HG03342 (cell line): ENCODE measurements at regions not wholly inside any gene's neighbourhood (a gene's known extent, or its start where the extent isn't known, plus 50 kb on each side); places are given as distances from the start of the nearest gene placed in this dataset.
"Not testable (repeated sequence)": the region's sequence is repeated elsewhere in the genome, so short reads cannot be mapped to it uniquely, and the experiment has no call there.

Experiments
- ATAC-seq: cut with Tn5 transposase; IDR thresholded peaks from one replicate; pipeline ENCODE4 v1.9.1; 2021; ENCODE audit warnings: mild to moderate bottlenecking, moderate library complexity; ENCODE audit not compliant: unreplicated experiment

DNA sequence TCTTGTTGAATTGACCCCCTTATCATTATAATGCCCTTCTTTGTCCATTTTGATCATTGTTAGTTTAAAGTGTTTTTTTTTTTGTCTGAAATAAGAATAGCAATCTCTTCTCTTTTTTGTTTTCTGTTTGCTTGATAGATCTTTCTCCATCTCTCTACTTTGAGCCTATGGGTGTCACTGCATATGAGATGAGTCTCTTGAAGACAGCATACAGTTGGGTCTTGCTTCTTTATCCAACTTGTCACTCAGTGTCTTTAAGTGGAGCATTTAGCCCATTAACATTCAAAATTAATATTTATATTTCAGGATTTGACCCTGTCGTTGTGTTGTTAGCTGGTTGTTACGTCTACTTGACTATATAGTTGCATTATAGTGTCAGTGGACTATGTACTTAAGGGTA is 135.4 kb downstream of the HMHB1 start:
- ATAC-seq = no peak

DNA sequence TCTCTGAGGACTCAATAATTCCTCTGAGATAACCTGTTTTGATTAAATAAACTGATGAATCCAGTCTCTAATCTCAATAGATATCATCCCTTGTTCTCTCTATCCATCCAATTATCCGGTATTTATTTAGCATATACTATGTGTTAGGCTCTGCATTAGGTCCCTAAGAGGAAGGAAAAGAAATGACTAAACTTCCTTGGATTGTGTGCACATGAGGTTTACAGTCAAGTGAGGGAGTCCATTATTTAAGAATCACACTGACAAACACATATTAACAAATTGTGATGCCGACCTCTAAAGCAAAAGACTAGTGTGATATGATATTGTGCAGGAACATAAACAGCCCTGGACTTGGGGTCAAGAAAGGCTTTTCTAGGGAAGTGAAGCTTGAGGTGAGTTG is 140.8 kb downstream of the HMHB1 start:
- ATAC-seq = no peak

DNA sequence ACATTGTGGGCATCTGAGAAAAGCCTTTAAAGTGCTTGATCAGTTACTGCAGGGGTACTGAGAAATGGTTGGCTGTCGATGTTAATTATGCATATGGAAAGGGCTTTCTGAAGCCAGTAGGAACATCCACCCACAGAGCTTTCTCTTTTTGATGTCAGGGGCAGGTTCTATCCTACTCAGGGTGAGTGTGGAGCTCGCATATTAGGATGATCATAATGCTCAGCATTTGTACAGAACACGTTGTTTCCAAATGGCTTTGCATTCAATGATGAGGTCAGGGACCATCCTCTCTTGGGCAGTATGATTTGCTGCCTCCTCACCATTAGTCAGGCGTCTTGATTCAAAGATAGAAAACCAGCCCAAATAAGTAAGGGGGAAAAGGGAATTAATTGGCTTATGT is 141.9 kb downstream of the HMHB1 start:
- no peak for ATAC-seq

DNA sequence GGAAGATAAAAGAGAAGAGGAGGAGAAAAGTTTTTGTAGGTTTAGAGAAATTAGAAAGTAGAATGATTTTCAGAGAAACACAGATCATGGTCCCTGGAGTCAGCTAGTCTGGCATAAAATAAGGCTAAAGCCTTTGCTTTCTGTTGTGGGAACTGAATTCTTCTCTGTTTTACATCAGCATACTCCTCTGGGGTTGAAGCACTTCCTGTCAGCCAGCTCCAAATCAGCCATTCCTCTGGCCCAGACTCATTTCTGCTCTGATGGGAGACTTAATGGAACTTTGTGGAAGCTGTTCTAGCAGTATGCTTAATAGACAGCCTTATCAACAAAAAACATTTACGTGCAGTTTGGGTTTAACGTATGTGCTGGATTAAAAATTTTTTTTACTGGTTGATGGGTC is 143.2 kb downstream of the HMHB1 start:
- no peak for ATAC-seq

DNA sequence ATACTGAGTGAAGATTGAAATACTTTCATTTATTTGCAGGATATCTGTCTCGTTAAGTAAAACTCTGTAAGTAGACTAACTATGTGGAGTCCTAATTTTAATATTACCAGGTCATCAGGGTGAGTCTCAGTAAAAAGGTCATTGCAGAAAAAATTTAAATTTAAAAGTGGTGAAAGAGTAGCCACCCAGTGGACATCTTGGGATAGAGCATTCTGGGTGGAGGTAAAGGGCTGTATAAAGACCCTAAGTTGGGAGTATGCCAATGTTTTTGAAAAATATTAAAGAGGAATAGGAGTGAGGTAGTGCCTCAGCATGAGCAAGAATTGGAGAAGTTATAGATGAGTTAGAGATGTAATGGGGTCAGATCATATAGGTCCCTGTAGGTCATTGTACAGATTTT is 145.5 kb downstream of the HMHB1 start:
- no peak for ATAC-seq

DNA sequence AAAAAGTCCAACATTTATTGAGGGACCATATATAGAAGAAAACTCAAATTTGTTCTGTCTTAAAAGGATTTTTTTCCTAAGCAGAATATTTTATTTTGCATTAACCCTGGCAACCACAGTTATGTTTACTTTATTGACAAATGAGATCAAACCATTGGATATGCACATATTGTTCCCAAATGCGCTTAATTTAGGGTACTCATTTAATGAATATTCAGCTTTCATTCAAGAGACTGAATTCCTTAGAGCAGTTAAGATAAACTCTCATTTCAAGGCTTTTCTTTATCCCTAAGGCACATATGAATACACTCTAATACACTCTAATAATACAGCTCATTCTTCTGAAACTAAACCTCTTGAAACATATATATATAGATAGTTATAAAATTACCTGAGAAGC is 150.2 kb downstream of the HMHB1 start:
- no peak for ATAC-seq

DNA sequence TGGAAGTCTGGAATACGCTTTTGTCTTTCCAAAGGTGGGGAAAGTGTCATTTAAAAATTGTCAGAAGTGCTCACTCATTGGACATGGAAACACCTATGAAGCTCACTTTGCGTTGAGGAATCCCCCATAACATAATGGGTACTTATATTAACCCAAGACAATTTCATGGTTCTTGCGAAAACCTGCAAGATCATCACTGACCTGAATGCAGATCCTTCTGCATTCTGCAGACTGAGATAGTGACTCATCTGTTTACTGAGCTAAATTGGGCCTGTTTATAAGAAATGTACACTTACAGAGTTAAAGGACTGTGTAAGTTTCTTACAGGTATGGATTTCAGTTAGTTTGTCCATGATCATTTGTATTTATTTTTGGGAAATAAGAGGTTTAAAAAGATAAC is 153.0 kb downstream of the HMHB1 start:
- no peak for ATAC-seq

DNA sequence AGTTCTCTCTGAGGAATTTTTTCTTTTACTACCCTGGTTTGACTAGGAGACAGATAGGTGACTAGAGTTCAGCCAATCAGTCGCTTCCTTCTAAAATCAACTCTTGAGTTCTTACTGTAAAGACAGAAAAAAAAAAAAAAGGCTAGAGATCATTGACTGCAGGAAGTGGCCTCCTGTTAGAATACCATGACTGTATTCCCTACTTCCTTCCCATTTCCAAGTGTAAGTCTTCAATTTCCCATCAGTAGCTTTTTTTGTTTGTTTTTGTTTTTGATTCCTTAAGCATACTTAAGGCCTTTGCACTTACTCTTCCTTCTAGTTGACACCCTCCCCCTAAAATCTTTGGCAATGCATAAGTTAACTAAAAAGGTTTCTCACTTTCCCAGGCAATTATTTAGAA is 154.3 kb downstream of the HMHB1 start:
- ATAC-seq = no peak

DNA sequence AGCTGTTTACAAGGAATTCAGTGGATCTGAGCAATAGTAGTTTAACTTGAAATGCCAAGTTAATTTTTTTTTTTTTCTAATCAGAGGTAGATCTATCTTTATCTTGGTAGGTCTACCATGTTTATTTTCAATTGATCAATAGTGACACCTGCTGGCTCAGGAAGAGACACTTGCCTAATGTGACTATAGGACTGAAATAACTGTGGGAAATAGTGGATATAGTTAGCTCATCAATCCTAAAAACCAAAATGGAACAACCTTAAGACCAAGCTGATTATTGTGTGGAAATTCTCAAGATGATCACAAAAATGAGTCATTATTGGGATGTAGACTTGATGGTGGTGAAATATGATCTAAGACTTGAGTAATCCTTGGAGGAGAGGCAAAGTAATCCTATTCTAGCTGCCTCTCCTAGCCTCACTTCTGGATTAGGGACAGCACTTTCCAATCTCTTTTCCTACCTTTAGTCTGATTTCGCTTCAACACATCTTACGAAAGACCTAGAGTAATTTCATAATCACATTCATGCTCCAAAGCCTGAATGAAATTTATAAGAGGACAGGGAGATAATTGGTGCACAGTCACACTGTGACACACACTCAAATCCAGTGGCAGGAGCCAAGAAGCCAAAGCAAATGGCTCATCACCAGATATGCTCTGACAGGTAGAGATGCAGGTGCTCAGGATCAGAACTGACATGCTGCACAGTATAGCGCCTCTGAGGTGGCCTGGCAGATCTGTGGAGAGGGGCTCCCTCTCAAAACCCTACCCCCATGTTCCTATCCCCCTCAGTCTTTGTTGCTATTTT is 156.3 kb downstream of the HMHB1 start:
- peak; percentile 63 for ATAC-seq

DNA sequence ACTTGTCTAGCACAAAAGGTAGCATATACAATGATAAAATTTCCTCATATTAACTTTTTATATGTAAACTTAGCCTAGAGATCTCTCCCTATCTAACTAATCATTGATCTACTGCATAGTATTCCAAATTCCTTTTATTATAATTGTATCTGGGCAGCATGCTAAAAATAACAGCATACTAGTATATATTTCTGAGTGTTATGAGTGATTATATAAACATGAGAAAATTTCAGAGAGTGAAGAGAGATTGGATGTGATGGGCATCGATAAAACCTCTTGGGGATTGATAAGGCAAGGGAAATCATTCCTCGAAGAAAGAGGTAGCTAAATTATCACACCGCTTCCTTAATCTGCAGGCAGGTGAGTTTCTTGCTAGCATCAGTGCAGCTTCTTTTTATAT is 158.2 kb downstream of the HMHB1 start:
- ATAC-seq = no peak

DNA sequence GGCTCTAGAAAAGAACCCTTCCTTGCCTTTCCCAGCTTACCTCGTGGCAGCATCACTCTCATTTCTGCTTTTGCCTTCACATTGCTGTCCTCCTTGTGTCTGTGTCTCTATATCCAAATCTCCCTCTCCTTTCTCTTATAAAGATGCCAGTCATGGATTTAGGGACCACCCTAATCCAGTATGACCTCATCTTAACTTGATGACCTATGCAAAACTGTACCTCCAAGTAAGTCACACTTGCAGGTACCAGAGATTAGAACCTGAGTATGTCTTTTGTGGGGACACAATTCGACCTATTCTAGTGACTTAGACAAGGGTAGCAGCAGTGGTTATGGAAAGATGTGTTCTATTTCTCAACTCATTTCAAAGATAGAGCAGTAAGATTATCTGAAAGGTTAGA is 160.1 kb downstream of the HMHB1 start:
- ATAC-seq = no peak

DNA sequence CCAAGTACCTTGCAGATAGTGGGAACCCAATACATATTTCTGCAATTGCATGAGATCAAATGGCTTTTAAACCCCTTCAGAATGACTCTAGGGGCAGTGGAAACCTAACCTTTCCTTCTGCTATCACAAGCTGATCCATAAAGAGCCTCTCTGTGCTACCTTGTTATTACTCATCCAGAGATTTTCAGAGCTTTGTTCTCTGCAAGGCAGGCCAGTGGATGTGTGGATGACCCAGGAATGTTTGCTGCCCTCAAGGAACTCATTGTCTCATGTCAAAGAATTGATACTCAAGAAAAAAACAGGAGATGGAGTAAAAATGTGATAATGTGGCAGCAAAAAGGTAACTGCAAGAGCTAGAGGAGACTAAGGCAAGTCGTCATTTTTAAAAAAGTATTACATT is 164.1 kb downstream of the HMHB1 start:
- ATAC-seq = no peak

DNA sequence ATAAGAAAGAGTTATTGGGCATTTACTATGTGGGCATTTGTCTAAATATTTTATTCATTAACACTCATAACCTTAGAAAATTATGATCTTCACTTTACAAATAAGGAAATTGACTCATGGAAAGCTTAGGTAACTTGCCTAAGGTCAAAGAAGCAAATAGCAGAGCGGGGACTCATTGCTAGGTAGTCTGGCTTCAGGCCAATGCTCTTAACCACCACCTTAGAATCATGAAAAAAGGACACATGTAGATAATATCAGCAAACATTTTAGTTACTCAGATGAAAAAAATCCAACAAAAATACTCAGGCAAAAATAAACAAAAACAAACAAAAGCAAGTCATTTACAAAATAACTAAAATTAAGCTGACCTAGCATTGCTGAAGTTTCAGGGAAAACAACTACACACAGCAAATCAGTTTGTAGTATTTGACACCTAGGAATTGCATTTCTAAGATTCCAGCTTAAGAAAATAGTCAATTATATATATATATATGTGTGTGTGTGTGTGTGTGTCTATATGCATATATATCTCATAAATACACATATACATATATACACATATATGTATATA is 166.0 kb downstream of the HMHB1 start:
- ATAC-seq = no peak

DNA sequence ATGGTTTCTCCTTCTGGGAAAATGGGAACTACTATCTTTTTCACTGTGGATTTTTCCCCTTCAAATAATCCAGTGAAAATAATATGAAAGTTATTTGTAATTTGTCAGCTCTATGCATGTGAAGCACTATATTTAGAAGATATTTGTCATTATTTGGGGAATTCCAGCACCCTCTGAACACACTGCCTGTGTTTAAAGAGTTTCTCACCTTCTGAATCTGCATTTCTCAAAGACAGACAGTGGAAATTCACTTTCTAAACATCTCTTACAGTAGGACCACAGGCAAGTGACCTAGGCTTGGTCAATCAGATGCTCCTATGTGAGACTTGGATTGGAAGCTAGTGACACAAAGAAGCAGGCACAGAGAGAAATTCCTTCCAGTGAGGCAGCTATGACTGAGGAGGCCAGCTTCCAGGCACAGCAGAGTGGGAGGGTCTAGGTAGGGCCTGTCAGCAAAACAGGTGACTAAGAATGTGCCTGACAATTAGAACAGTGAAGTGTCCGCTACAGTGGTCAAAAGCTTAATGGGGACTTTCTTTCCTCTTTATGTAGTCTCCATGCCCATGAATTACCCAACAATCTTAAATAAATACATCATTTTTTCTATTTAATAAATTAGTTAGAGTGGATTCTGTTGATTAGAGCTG is 167.2 kb downstream of the HMHB1 start:
- ATAC-seq = peak; percentile 63

DNA sequence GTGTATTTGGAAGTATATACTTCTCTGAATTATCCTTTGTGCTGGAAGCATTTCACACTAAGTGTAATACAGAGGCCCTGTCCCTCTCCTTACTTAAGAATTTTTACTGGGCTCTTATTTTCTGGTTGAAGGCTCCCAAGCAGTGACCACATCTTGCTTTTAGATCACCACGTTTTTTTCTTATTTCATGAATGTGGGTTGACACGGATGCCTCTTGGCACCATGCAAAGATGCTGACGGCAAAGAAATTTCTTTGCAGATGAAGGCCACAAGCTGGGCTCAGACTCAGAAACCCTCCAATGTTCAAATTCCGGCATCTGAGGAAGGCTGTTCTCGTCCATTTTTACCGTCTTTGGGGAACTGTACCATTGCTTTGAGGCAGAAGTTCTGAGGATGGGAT is 168.5 kb downstream of the HMHB1 start:
- no peak for ATAC-seq

DNA sequence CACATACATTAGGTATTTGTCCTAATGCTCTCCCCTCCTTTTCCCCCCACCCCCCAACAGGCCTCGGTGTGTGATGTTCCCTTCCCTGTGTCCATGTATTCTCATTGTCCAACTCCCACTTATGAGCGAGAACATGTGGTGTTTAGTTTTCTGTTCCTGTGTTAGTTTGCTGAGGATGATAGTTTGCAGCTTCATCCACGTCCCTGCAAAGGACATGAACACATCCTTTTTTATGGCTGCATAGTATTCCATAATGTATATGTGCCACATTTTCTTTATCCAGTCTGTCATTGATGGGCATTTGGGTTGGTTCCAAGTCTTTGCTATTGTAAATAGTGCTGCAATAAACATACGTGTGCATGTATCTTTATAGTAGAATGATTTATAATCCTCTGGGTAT is 171.0 kb downstream of the HMHB1 start:
- not testable (repeated sequence) for ATAC-seq

DNA sequence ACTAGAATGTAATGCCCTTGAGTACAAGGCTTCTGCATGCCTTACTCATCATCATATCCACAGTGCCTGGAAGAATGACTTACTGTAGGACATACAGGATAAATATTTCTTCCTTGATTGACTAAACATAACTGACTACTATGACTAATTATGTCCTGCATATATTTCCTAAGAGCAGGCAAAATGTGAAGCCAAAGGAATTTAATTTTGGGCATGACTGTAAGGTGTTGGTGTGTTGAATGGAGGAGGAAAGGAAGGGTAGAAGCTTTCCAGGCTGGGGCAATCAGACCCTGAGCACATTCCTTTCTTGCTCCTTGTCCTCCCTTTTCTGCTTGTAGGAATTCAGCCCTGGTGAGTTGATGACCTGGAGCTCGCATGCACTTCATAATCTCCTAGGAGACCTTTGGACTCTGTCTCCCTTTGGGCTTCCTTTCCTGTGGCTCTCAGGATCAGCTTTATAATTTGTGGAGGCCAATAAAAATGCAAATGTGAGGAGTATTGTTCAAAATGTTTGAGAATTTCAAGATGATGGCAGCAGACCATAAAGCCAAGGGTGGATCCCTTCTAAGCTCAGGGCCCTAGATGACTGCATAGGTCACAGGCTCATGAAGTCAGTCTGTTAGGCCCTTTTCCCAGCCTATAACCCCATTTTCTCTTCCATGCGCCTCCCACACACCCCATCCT is 174.0 kb downstream of the HMHB1 start:
- ATAC-seq = no peak

DNA sequence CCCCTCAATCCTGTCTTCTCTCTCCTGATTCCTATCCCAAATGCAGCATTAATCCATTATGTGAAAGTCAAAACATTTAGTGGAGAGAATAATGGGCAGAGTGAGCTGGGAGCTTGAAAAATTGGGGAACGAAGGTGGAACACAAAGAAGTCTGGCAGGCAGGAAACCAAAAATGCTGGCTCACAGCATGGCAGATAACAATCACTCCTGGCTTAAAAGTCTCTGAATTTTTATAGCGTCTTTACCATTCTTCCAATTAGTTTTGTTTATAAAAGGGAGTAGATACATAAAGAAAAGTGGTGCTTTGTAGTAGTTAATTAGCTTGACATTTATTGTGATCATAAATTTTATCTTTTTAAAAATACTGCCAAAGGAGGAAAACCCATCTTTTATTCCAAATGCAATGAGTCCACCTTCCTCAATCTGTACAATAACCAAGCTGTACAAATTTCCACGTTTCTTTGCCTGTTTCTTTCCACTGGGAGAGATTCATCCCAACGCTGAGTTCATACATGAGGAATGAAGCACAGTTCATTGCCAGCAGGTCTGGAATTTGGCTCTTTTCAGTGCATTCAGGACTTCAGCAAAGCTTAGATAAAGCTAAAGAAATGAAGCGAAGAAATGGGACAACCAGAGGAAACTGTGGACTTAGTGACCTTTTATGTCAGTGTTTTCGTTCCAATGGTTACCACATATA is 174.7 kb downstream of the HMHB1 start:
- no peak for ATAC-seq

DNA sequence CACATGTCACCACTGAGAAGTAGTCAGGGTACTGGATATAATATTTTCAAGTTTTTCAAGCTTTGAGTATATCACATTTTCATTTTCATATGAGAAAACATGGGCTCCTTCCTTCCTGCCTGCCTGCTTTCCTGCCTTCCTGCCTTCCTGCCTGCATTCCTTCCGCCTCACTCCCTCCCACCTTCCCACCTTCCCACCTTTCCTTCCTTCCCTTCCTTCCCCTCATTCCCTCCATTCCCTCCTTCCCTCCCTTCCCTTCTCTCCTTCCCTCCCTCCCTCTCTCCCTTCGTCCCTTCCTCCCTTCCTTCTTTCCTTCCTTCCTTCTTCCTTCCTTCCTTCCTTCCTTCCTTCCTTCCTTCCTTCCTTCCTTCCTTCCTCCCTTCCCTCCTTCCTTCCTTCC is 175.3 kb downstream of the HMHB1 start:
- no peak for ATAC-seq

DNA sequence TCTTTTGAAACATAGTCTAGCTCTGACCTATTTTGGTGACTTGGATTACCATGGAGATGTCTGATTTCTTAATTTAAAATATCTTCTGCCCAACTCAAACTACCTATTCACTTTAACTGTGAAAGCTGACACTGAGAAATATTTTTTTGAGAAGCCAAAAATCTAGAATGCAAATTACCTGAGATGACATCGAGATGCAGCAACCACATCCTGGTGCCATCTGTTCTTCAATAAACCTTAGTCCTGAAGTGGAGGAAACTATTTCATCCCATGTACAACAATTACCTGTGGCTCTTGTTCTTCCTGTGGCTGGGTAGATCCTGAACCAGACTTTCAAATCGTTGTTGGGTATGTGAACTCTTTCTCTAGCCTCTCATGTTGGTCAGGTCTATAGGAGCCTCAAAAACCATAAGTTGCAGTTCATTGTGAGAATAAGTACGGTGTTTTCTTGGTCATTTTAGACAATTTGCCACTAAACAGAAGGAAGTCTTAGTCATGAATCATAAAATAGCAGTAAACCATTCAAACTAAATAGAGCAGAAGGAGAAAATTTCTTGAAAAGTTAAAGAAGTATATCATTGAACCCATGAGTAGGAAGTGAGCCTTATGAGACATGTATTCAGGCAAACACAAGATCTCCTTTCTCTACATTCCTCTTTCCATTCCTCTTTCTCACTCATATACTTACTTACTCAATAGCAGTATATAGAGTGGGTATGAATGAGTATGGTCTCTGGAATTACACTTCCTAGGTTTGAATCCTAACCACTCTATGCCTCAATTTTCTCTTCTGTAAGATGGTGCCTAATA is 176.0 kb downstream of the HMHB1 start:
- no peak for ATAC-seq
